ENCODE measurements at regions not wholly inside any gene's neighbourhood (a gene's known extent, or its start where the extent isn't known, plus 50 kb on each side); places are given as distances from the start of the nearest gene placed in this dataset.

GRCh38 chr6:135638108-135638507 lies 140.6 kb upstream of the AHI1 start:
- TF ChIP-seq, protein P1, sequence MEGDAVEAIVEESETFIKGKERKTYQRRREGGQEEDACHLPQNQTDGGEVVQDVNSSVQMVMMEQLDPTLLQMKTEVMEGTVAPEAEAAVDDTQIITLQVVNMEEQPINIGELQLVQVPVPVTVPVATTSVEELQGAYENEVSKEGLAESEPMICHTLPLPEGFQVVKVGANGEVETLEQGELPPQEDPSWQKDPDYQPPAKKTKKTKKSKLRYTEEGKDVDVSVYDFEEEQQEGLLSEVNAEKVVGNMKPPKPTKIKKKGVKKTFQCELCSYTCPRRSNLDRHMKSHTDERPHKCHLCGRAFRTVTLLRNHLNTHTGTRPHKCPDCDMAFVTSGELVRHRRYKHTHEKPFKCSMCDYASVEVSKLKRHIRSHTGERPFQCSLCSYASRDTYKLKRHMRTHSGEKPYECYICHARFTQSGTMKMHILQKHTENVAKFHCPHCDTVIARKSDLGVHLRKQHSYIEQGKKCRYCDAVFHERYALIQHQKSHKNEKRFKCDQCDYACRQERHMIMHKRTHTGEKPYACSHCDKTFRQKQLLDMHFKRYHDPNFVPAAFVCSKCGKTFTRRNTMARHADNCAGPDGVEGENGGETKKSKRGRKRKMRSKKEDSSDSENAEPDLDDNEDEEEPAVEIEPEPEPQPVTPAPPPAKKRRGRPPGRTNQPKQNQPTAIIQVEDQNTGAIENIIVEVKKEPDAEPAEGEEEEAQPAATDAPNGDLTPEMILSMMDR (IDR thresholded peaks at IDR 0.05; ENCODE audit: poor library complexity, severe bottlenecking) = no peak
- ATAC-seq (ENCODE audit: low read depth) = no peak
- no peak overlapping the region for H3K27ac ChIP-seq (ENCODE audit: poor library complexity, severe bottlenecking)
- DNase-seq (ENCODE audit: low spot score) = no peak
- no peaks in the 10 kb centered on the region for H3K36me3 ChIP-seq (ENCODE audit: low read depth)
- H3K27me3 ChIP-seq (ENCODE audit: insufficient read depth, poor library complexity, severe bottlenecking) = peaks cover 2% of the 10 kb centered on the region
- no peaks in the 10 kb centered on the region for H3K9me3 ChIP-seq (ENCODE audit: severe bottlenecking)
- H3K4me3 ChIP-seq (ENCODE audit: severe bottlenecking) = no peak overlapping the region
- no peaks in the 10 kb centered on the region for H3K4me1 ChIP-seq (ENCODE audit: insufficient read depth, poor library complexity, severe bottlenecking)

- no peak overlapping the region for H3K27ac ChIP-seq (ENCODE audit: poor library complexity, severe bottlenecking)
- TF ChIP-seq, protein P1 (IDR thresholded peaks at IDR 0.05; ENCODE audit: poor library complexity, severe bottlenecking) = no peak
- no peaks in the 10 kb centered on the region for H3K4me1 ChIP-seq (ENCODE audit: insufficient read depth, poor library complexity, severe bottlenecking)
- DNase-seq (ENCODE audit: low spot score) (no peak), ATAC-seq (ENCODE audit: low read depth) (no peak)
- H3K27me3 ChIP-seq (ENCODE audit: insufficient read depth, poor library complexity, severe bottlenecking) = no peaks in the 10 kb centered on the region
- H3K4me3 ChIP-seq (ENCODE audit: severe bottlenecking) = no peak overlapping the region
- H3K9me3 ChIP-seq (ENCODE audit: severe bottlenecking) = no peaks in the 10 kb centered on the region
- H3K36me3 ChIP-seq (ENCODE audit: low read depth) = no peaks in the 10 kb centered on the region
Observed at GRCh38 chr6:135640048-135640447, 142.5 kb upstream of the AHI1 start.

DNA sequence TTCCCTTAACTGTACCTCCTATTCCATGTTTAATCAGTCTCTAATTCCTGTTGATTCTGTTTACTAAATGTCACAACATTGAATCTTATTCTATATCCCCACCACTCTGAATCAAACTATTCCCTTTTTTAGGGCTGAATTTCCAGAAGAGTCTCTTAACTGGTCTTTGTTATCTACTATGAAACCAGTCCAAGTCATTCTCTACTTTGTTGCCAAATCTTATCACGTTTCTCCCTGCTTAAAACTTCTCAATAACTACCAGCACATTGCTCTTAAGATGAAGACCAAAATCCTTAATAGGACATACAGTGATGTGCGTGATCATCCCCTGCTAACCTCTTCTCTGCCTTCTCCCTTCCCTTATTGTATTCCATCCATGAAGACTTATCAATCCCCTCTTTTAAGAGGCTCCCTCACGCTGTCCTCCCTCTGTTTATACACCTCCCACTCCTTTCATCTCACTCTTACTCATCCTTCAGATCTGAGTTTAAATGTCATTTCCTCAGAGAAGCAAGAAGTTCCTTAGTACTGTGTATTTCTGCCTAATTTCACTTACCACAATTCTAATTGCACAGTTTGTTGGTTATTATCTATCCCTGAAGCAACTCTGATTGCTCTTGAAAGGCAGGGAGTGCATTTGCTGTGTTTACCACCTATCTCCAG lies 143.0 kb upstream of the AHI1 start:
- DNase-seq (ENCODE audit: low spot score) (no peak), ATAC-seq (ENCODE audit: low read depth) (no peak)
- Histone ChIP-seq H3K9me3 (ENCODE audit: severe bottlenecking) (no peaks in the 10 kb centered on the region), H3K27me3 (ENCODE audit: insufficient read depth, poor library complexity, severe bottlenecking) (no peaks in the 10 kb centered on the region), H3K4me1 (ENCODE audit: insufficient read depth, poor library complexity, severe bottlenecking) (no peaks in the 10 kb centered on the region), H3K36me3 (ENCODE audit: low read depth) (no peaks in the 10 kb centered on the region), H3K4me3 (ENCODE audit: severe bottlenecking) (no peak overlapping the region), H3K27ac (ENCODE audit: poor library complexity, severe bottlenecking) (no peak overlapping the region)
- TF ChIP-seq, protein P1 (IDR thresholded peaks at IDR 0.05; ENCODE audit: poor library complexity, severe bottlenecking) = no peak

- ATAC-seq (ENCODE audit: low read depth) (no peak), DNase-seq (ENCODE audit: low spot score) (no peak)
- Histone ChIP-seq H3K27me3 (ENCODE audit: insufficient read depth, poor library complexity, severe bottlenecking) (no peaks in the 10 kb centered on the region), H3K36me3 (ENCODE audit: low read depth) (no peaks in the 10 kb centered on the region), H3K4me1 (ENCODE audit: insufficient read depth, poor library complexity, severe bottlenecking) (no peaks in the 10 kb centered on the region), H3K27ac (ENCODE audit: poor library complexity, severe bottlenecking) (no peak overlapping the region), H3K9me3 (ENCODE audit: severe bottlenecking) (no peaks in the 10 kb centered on the region), H3K4me3 (ENCODE audit: severe bottlenecking) (no peak overlapping the region)
- TF ChIP-seq, protein P1 (IDR thresholded peaks at IDR 0.05; ENCODE audit: poor library complexity, severe bottlenecking) = no peak
Observed at GRCh38 chr6:135642912-135643311, 145.4 kb upstream of the AHI1 start.

- DNase-seq (ENCODE audit: low spot score) (no peak), ATAC-seq (ENCODE audit: low read depth) (no peak)
- no peak overlapping the region for H3K27ac ChIP-seq (ENCODE audit: poor library complexity, severe bottlenecking)
- no peaks in the 10 kb centered on the region for H3K27me3 ChIP-seq (ENCODE audit: insufficient read depth, poor library complexity, severe bottlenecking)
- H3K4me1 ChIP-seq (ENCODE audit: insufficient read depth, poor library complexity, severe bottlenecking) = no peaks in the 10 kb centered on the region
- H3K36me3 ChIP-seq (ENCODE audit: low read depth) = no peaks in the 10 kb centered on the region
- H3K9me3 ChIP-seq (ENCODE audit: severe bottlenecking) = no peaks in the 10 kb centered on the region
- TF ChIP-seq, protein P1 (IDR thresholded peaks at IDR 0.05; ENCODE audit: poor library complexity, severe bottlenecking) = no peak
- H3K4me3 ChIP-seq (ENCODE audit: severe bottlenecking) = no peak overlapping the region
Observed at GRCh38 chr6:135644394-135644793, 146.9 kb upstream of the AHI1 start.
